Ovary (tissue), 7 donors: ENCODE measurements at regions not wholly inside any gene's neighbourhood (a gene's known extent, or its start where the extent isn't known, plus 50 kb on each side); places are given as distances from the start of the nearest gene placed in this dataset.

ENCODE experiments used
- DNase-seq, 5 donors: peaks; one replicate each; pipeline ENCODE4 v3.0.0-alpha.2; 2019 to 2020
- H3K27ac ChIP-seq, 2 donors: fragments of 200-600 bp; one replicate each; pipeline versions ENCODE4 v1.5.1 to v1.8.0; 2019 to 2022
- H3K27me3 ChIP-seq: fragments of 200-600 bp; one replicate; pipeline ENCODE4 v1.8.0; 2022
- H3K36me3 ChIP-seq: fragments of 200-600 bp; sonication (generic); one replicate; pipeline ENCODE4 v1.5.1; 2019
- H3K4me1 ChIP-seq: one replicate; pipeline ENCODE4 v1.8.1; 2013; ENCODE audit warnings: mild to moderate bottlenecking, moderate library complexity; ENCODE audit not compliant: insufficient read depth
- H3K4me3 ChIP-seq: fragments of 200-600 bp; sonication (generic); one replicate; pipeline ENCODE4 v1.5.1; 2017
- H3K9me3 ChIP-seq, 2 donors: fragments of 200-600 bp in 1 of 2; sonication (generic) in 1 of 2; one replicate each; pipeline versions ENCODE4 v1.5.1 to v1.8.1; 2013 to 2019; ENCODE audit warnings: mild to moderate bottlenecking in 1 of 2, moderate library complexity in 1 of 2
- CTCF ChIP-seq, 3 donors: fragments of 450-650 bp in 2 of 3; fragments of 200-600 bp in 1 of 3; IDR thresholded peaks; one replicate each; pipeline versions ENCODE4 v1.5.1 to v1.8.0; 2016 to 2022; ENCODE audit warnings: antibody characterized with exemption in 3 of 3, mild to moderate bottlenecking in 1 of 3
- EP300 ChIP-seq: sonication (generic); formaldehyde crosslinking; IDR thresholded peaks from one replicate; pipeline ENCODE4 v1.6.1; 2017; ENCODE audit warnings: antibody characterized with exemption
- POLR2A ChIP-seq: fragments of 450-650 bp; IDR thresholded peaks from one replicate; pipeline ENCODE4 v1.6.1; 2017; ENCODE audit warnings: antibody characterized with exemption, mild to moderate bottlenecking, moderate library complexity
- WGBS, 3 donors: extraction: QIAGEN DNeasy Blood & Tissue Kit in 1 of 3; methylation state at CpG; one replicate each; pipeline versions ENCODE4 v1.1.5 to v1.1.7; 2013 to 2017; 5-methylcytosine and 5-hydroxymethylcytosine counted together
- intact Hi-C, 4 donors: fragments of 100-400 bp; cut with DNase I; formaldehyde crosslinking; loops; one replicate each; pipeline versions ENCODE4 v1.11.0 to v1.15.1; 2022 to 2023
- donor health status: DM: no; HTN: no; CAD: no; lungs with moderate emphysema.
- donor health status: DM: no; HTN: no; CAD: no.
- donor health status: Bipolar disorder and iron deficiency.
- donor health status: DM: no; HTN: no; CAD: no.
- donor health status: DM: yes; HTN: yes; CAD: no.

GRCh38 chr1:22369294-22370189, 82.1 kb upstream of the ZBTB40 start:
- Histone ChIP-seq H3K9me3 (no peaks in the 10 kb centered on the region), H3K4me3 (no peak overlapping the region), H3K27ac (no peak overlapping the region), H3K4me1 (no peaks in the 10 kb centered on the region), H3K36me3 (no peaks in the 10 kb centered on the region), H3K27me3 (no peaks in the 10 kb centered on the region)
- no peak for DNase-seq
- WGBS, 3 donors, result 83 to 89% (median 83%) methylated on average over 11 of the region's 11 CpGs
- TF ChIP-seq EP300, result no peak
- TF ChIP-seq POLR2A, result no peak
- TF ChIP-seq CTCF (IDR thresholded peaks at IDR 0.05), result no peak
- intact Hi-C loops, result no loop called here

GRCh38 chr1:22370190-22370498, 81.5 kb upstream of the ZBTB40 start:
- intact Hi-C loops, result no loop called here
- no peaks in the 10 kb centered on the region for H3K9me3 ChIP-seq
- no peak overlapping the region for H3K4me3 ChIP-seq
- no peak overlapping the region for H3K27ac ChIP-seq
- WGBS, 3 donors, result 22 to 38% (median 27%) methylated on average over 1 of the region's 1 CpG
- no peaks in the 10 kb centered on the region for H3K36me3 ChIP-seq
- no peaks in the 10 kb centered on the region for H3K27me3 ChIP-seq
- no peak for TF ChIP-seq CTCF (IDR thresholded peaks at IDR 0.05)
- no peak for TF ChIP-seq POLR2A
- no peak for TF ChIP-seq EP300
- no peaks in the 10 kb centered on the region for H3K4me1 ChIP-seq
- DNase-seq, result no peak

GRCh38 chr1:22371408-22371807, 80.2 kb upstream of the ZBTB40 start:
- H3K27me3 ChIP-seq, result no peaks in the 10 kb centered on the region
- DNase-seq, result no peak
- no peaks in the 10 kb centered on the region for H3K36me3 ChIP-seq
- no peaks in the 10 kb centered on the region for H3K4me1 ChIP-seq
- no peak overlapping the region for H3K4me3 ChIP-seq
- H3K9me3 ChIP-seq, result no peaks in the 10 kb centered on the region
- TF ChIP-seq CTCF (IDR thresholded peaks at IDR 0.05) (no peak), EP300 (no peak), POLR2A (no peak)
- 85 to 88% (median 87%) methylated on average over 5 of the region's 5 CpGs for WGBS, 3 donors
- H3K27ac ChIP-seq, result no peak overlapping the region
- intact Hi-C loops, result no loop called here

- no peak for DNase-seq
- intact Hi-C loops, result no loop called here
- TF ChIP-seq CTCF (IDR thresholded peaks at IDR 0.05) (no peak), POLR2A (no peak), EP300 (no peak)
Observed at GRCh38 chr1:22373252-22373651, 78.4 kb upstream of the ZBTB40 start.

More at GRCh38 chr1:22373252-22373651, 78.4 kb upstream of the ZBTB40 start:
- no peaks in the 10 kb centered on the region for H3K9me3 ChIP-seq
- no peaks in the 10 kb centered on the region for H3K27me3 ChIP-seq
- no peaks in the 10 kb centered on the region for H3K4me1 ChIP-seq
- no peak overlapping the region for H3K27ac ChIP-seq
- H3K36me3 ChIP-seq, result no peaks in the 10 kb centered on the region
- H3K4me3 ChIP-seq, result no peak overlapping the region
